Liver (tissue), 3 donors: ENCODE measurements at regions not wholly inside any gene's neighbourhood (a gene's known extent, or its start where the extent isn't known, plus 50 kb on each side); places are given as distances from the start of the nearest gene placed in this dataset.

Experiments used
- FOXA1 ChIP-seq: IDR thresholded peaks from 2 replicates; pipeline ENCODE4 v1.6.1; 2016; ENCODE audit warnings: antibody characterized with exemption
- GABPA ChIP-seq, 2 donors: IDR thresholded peaks in 1 of 2; conservative IDR thresholded peaks in 1 of 2; 2 replicates each; pipeline ENCODE4 v1.6.1; 2016; ENCODE audit warnings: antibody characterized with exemption in 2 of 2, mild to moderate bottlenecking in 1 of 2, moderate library complexity in 1 of 2
- HNF4A ChIP-seq, 2 donors: conservative IDR thresholded peaks; 2 replicates each; pipeline ENCODE4 v1.6.1; 2016; ENCODE audit warnings: antibody characterized with exemption in 2 of 2, mild to moderate bottlenecking in 2 of 2
- HNF4G ChIP-seq: IDR thresholded peaks from 2 replicates; pipeline ENCODE4 v1.6.1; 2016; ENCODE audit warnings: antibody characterized with exemption
- NR2F2 ChIP-seq: IDR thresholded peaks from 2 replicates; pipeline ENCODE4 v1.6.1; 2016; ENCODE audit warnings: antibody characterized with exemption
- RAD21 ChIP-seq, 2 donors: IDR thresholded peaks; 2 replicates each; pipeline ENCODE4 v1.6.1; 2016; ENCODE audit warnings: antibody characterized with exemption in 2 of 2, mild to moderate bottlenecking in 2 of 2
- SP1 ChIP-seq: IDR thresholded peaks from 2 replicates; pipeline ENCODE4 v1.6.1; 2018; ENCODE audit warnings: antibody characterized with exemption, mild to moderate bottlenecking
- TF ChIP-seq, protein P1 (sequence below): IDR thresholded peaks from 2 replicates; pipeline ENCODE4 v1.6.1; 2016; ENCODE audit warnings: antibody characterized with exemption, mild to moderate bottlenecking
- TF ChIP-seq, protein P2 (sequence below): fragments of 150-350 bp; IDR thresholded peaks from 2 replicates; pipeline ENCODE4 v1.5.1; 2017; ENCODE audit warnings: improper control_type of control experiment, low read depth, low read length; ENCODE audit not compliant: missing input control
- TF ChIP-seq, protein P3 (sequence below): IDR thresholded peaks from 2 replicates; pipeline ENCODE4 v1.6.1; 2016; ENCODE audit warnings: antibody characterized with exemption
- TF ChIP-seq, protein P4 (sequence below): IDR thresholded peaks from 2 replicates; pipeline ENCODE4 v1.6.1; 2016; ENCODE audit warnings: antibody characterized with exemption
- TF ChIP-seq, protein P5 (sequence below): IDR thresholded peaks from 2 replicates; pipeline ENCODE4 v1.6.1; 2016; ENCODE audit warnings: antibody characterized with exemption
- donor health status: healthy.
- donor health status: healthy.

DNA sequence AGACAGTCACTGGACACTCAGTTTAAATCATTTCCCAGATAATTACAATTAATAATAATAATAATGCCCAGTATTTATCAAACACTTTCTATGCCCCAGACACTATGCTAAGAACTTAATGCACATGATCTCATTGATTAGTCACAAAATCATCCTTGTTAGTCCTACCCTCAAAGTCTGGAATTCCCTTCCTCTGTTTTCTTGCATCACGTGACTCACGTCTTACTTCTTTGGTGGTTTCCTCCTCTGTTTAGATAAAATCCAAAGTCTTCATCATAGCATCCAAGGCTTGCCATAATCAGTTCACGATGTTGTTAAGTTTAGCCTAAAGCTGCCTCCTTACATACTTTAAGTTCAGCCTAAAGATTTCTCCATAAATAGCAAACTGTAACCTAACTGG, 471.9 kb downstream of the PMP22 start:
- TF ChIP-seq, protein P1, sequence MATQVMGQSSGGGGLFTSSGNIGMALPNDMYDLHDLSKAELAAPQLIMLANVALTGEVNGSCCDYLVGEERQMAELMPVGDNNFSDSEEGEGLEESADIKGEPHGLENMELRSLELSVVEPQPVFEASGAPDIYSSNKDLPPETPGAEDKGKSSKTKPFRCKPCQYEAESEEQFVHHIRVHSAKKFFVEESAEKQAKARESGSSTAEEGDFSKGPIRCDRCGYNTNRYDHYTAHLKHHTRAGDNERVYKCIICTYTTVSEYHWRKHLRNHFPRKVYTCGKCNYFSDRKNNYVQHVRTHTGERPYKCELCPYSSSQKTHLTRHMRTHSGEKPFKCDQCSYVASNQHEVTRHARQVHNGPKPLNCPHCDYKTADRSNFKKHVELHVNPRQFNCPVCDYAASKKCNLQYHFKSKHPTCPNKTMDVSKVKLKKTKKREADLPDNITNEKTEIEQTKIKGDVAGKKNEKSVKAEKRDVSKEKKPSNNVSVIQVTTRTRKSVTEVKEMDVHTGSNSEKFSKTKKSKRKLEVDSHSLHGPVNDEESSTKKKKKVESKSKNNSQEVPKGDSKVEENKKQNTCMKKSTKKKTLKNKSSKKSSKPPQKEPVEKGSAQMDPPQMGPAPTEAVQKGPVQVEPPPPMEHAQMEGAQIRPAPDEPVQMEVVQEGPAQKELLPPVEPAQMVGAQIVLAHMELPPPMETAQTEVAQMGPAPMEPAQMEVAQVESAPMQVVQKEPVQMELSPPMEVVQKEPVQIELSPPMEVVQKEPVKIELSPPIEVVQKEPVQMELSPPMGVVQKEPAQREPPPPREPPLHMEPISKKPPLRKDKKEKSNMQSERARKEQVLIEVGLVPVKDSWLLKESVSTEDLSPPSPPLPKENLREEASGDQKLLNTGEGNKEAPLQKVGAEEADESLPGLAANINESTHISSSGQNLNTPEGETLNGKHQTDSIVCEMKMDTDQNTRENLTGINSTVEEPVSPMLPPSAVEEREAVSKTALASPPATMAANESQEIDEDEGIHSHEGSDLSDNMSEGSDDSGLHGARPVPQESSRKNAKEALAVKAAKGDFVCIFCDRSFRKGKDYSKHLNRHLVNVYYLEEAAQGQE, result no peak
- TF ChIP-seq, protein P2, sequence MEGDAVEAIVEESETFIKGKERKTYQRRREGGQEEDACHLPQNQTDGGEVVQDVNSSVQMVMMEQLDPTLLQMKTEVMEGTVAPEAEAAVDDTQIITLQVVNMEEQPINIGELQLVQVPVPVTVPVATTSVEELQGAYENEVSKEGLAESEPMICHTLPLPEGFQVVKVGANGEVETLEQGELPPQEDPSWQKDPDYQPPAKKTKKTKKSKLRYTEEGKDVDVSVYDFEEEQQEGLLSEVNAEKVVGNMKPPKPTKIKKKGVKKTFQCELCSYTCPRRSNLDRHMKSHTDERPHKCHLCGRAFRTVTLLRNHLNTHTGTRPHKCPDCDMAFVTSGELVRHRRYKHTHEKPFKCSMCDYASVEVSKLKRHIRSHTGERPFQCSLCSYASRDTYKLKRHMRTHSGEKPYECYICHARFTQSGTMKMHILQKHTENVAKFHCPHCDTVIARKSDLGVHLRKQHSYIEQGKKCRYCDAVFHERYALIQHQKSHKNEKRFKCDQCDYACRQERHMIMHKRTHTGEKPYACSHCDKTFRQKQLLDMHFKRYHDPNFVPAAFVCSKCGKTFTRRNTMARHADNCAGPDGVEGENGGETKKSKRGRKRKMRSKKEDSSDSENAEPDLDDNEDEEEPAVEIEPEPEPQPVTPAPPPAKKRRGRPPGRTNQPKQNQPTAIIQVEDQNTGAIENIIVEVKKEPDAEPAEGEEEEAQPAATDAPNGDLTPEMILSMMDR, result no peak
- TF ChIP-seq, protein P3, sequence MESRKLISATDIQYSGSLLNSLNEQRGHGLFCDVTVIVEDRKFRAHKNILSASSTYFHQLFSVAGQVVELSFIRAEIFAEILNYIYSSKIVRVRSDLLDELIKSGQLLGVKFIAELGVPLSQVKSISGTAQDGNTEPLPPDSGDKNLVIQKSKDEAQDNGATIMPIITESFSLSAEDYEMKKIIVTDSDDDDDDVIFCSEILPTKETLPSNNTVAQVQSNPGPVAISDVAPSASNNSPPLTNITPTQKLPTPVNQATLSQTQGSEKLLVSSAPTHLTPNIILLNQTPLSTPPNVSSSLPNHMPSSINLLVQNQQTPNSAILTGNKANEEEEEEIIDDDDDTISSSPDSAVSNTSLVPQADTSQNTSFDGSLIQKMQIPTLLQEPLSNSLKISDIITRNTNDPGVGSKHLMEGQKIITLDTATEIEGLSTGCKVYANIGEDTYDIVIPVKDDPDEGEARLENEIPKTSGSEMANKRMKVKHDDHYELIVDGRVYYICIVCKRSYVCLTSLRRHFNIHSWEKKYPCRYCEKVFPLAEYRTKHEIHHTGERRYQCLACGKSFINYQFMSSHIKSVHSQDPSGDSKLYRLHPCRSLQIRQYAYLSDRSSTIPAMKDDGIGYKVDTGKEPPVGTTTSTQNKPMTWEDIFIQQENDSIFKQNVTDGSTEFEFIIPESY, result no peak
- TF ChIP-seq HNF4G, result no peak
- no peak for TF ChIP-seq RAD21 (IDR thresholded peaks at IDR 0.05)
- TF ChIP-seq, protein P4, sequence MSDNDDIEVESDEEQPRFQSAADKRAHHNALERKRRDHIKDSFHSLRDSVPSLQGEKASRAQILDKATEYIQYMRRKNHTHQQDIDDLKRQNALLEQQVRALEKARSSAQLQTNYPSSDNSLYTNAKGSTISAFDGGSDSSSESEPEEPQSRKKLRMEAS, result no peak
- no peak for TF ChIP-seq FOXA1
- TF ChIP-seq NR2F2, result no peak
- TF ChIP-seq, protein P5, sequence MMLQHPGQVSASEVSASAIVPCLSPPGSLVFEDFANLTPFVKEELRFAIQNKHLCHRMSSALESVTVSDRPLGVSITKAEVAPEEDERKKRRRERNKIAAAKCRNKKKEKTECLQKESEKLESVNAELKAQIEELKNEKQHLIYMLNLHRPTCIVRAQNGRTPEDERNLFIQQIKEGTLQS, result no peak
- no peak for TF ChIP-seq SP1
- TF ChIP-seq HNF4A (conservative IDR thresholded peaks at IDR 0.05), result no peak
- TF ChIP-seq GABPA (IDR thresholded peaks at IDR 0.05 in 1 of 2, conservative IDR thresholded peaks at IDR 0.05 in 1 of 2), result no peak
